ENCODE measurements at regions not wholly inside any gene's neighbourhood (a gene's known extent, or its start where the extent isn't known, plus 50 kb on each side); places are given as distances from the start of the nearest gene placed in this dataset.

DNA sequence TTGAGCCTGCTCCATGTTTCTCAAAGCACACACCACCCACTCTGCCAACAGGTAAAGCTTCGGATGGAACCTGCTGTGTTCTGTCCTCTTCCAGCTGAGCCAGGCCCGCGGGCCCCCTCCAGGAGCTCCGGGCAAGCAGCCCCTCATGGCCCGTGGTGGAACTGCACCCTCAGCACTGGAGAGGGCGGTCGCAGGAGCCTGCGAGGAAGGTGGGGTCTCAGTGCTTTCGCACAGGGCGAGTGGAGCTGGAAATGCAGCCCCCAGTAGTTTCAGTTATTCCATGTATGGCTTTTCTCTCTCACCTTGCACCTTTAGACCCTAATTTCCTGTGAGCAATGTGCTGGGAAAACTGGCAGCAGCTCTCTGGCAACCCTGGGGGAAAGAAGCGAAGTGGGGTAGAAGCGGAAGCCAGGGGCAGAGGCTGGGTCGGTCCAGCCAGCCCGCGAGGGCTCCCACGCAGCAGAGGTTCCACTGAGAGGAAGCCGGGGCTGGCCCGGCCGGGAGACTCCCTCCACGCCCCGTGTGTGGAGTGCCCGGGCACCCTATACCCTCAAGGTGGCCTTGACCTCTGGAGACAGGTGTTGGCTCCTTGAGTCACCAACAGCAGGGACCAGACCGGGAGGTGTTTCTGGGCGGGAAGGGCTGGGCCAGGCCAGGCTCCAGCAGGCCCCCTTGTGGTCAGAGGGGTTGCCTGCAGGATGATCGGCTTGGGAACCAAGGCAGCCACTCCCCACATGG, 119.9 kb upstream of the TMEM45B start:
- TF ChIP-seq CTCF (IDR thresholded peaks at IDR 0.05) (peak; percentile 68 to 87 (median 75)), POLR2A (IDR thresholded peaks at IDR 0.05) (no peak)
